ENCODE measurements at regions not wholly inside any gene's neighbourhood (a gene's known extent, or its start where the extent isn't known, plus 50 kb on each side); places are given as distances from the start of the nearest gene placed in this dataset.

DNA sequence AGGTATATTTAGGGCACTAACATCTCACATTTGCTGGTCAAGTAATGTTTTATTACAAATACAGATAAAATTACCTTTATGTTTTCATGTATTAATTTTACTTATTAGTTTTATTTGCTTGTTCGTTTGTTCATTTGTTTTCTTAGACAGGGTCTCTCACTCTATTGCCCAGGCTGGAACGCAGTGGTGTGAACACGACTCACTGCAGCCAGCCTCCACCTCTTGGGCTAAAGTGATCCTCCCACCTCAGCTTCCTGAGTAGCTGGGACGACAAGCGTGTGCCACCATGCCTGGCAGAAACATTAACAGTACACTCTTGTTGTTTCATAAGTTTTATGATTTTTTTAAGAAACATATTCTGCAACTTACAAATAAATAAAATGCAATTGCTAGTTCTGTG is 123.2 kb downstream of the ZNF608 start:
- TF ChIP-seq GATA2 (IDR thresholded peaks at IDR 0.05; ENCODE audit: low read depth, low read length): no peak
- no peak for TF ChIP-seq GATA3 (IDR thresholded peaks at IDR 0.05; ENCODE audit: low read depth, low read length)

Measured in SH-SY5Y (cell line).